Adrenal gland (tissue), 5 donors: ENCODE measurements at regions not wholly inside any gene's neighbourhood (a gene's known extent, or its start where the extent isn't known, plus 50 kb on each side); places are given as distances from the start of the nearest gene placed in this dataset.

Source experiments
- POLR2A ChIP-seq, 2 donors: fragments of 450-650 bp; IDR thresholded peaks; one replicate each; pipeline ENCODE4 v1.6.1; 2017; ENCODE audit warnings: antibody characterized with exemption in 2 of 2, mild to moderate bottlenecking in 2 of 2, moderate library complexity in 1 of 2
- TF ChIP-seq, protein P1 (sequence below), 6 experiments: fragments of 450-650 bp in 4 of 6; fragments of 200-600 bp in 2 of 6; sonication (generic) in 1 of 6; IDR thresholded peaks; 1 replicate in 5 of 6; 2 replicates in 1 of 6; pipeline versions ENCODE4 v1.5.1 to v1.8.0; 2016 to 2021; ENCODE audit warnings: antibody characterized with exemption in 6 of 6, mild to moderate bottlenecking in 2 of 6, moderate library complexity in 1 of 6
- donor health status: DM: no; HTN: no; CAD: no.

DNA sequence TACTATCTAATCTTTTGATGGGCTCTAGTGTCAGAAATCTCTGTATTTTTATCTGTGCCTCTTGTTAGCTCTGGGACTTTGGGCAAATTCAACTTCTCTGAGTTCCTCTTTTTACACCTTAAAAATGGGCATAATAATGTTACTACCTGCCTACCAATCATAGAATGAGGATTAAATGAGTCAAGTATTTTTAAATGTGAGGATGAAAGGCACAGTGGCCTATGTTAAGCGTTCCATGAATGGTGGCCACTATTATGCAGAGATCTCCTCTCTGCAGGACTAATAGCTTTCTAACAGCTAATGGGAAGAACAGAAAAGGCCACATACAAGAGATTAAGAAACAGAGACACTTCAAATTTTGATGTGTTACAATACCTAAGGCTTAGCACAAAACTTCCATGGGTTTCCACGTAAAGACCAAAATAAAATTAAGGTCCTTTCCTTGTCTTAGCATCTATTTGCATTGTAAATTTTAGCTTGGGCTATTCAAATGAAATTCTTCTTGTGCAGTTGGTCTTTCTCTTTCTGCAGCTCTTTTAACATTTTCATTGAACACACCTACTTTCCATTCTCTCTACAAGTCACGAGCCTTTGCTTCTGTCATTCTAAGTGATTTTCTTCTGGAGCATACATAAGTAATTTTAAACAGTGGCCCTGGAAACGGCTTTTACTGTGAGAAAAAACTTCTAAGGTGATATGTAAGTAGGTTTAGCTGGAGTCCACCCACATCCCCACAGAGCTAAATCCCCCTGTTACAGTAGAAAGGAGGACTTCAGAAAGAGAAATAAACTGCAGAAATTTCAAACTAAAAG is 117.9 kb upstream of the MED14 start:
- TF ChIP-seq, protein P1, sequence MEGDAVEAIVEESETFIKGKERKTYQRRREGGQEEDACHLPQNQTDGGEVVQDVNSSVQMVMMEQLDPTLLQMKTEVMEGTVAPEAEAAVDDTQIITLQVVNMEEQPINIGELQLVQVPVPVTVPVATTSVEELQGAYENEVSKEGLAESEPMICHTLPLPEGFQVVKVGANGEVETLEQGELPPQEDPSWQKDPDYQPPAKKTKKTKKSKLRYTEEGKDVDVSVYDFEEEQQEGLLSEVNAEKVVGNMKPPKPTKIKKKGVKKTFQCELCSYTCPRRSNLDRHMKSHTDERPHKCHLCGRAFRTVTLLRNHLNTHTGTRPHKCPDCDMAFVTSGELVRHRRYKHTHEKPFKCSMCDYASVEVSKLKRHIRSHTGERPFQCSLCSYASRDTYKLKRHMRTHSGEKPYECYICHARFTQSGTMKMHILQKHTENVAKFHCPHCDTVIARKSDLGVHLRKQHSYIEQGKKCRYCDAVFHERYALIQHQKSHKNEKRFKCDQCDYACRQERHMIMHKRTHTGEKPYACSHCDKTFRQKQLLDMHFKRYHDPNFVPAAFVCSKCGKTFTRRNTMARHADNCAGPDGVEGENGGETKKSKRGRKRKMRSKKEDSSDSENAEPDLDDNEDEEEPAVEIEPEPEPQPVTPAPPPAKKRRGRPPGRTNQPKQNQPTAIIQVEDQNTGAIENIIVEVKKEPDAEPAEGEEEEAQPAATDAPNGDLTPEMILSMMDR (IDR thresholded peaks at IDR 0.05) = no peak
- no peak for TF ChIP-seq POLR2A (IDR thresholded peaks at IDR 0.05)
